Activated CD4-positive, alpha-beta T cell treated with anti-CD3 and anti-CD28 coated beads, Interleukin-2, amount 50 U/mL, for 24 hours (primary cell): ENCODE measurements at regions not wholly inside any gene's neighbourhood (a gene's known extent, or its start where the extent isn't known, plus 50 kb on each side); places are given as distances from the start of the nearest gene placed in this dataset.
"Not testable (repeated sequence)": the region's sequence is repeated elsewhere in the genome, so short reads cannot be mapped to it uniquely, and the experiment has no call there.

Experiments used
- DNase-seq, 2 donors: peaks; one replicate each; pipeline ENCODE4 v3.0.0-alpha.2; 2020; ENCODE audit warnings: low read depth in 1 of 2, low spot score in 1 of 2

DNA sequence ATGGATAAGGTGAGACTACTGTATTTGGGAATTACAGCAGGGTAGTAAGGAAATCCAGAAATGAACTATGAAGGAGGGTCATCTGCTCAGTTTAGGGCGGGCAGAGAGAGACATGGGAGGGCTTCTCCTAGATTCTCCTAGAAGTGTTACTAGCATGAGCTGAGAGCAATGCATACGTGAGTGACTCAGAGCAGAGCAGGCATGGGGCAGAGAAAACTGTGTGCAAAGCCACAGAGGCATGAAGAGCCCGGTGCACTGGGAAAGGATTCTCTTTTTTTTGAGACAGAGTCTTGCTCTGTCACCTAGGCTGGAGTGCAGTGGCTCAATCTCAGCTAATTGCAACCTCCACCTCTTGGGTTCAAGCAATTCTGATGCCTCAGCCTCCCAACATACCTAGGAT lies 116.2 kb downstream of the SOCS6 start:
- no peak for DNase-seq

DNA sequence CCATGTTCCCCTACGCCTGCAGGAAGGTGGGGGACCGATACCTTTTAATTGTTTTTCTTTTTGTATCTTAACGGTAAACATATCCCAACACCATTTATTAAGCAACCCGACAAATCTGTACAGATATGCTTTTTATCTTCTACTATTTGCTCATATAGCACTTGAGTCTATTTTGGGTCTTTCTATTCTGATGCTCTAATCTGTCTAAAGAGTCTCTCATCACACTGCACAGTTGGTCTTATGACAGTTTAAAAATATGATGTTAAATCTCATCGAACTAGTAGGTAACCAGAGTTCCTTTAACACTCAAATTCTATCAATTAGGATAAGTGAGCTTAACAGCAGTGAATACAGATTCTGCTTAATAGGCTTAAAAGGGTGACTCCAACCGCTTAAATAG lies 111.6 kb downstream of the SOCS6 start:
- DNase-seq = no peak

DNA sequence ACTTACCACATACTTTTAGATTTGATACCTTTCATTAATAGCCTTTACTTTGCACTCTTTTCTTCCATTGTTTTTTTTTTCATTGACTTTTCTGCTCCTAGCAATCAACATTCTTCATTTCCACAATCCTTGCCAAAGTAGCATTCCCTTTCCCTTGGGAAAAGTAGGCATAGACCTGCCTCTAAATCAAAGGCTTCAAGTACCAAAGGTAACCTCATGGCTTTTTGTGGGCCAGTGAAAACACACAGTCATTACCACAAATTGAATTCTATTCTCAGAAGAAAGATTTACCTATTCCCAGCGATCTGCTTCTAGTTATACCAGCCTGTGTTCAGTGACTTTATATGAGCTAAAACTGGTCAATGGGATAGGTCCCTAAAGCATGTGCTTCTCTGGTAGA lies 109.2 kb downstream of the SOCS6 start:
- DNase-seq = no peak

DNA sequence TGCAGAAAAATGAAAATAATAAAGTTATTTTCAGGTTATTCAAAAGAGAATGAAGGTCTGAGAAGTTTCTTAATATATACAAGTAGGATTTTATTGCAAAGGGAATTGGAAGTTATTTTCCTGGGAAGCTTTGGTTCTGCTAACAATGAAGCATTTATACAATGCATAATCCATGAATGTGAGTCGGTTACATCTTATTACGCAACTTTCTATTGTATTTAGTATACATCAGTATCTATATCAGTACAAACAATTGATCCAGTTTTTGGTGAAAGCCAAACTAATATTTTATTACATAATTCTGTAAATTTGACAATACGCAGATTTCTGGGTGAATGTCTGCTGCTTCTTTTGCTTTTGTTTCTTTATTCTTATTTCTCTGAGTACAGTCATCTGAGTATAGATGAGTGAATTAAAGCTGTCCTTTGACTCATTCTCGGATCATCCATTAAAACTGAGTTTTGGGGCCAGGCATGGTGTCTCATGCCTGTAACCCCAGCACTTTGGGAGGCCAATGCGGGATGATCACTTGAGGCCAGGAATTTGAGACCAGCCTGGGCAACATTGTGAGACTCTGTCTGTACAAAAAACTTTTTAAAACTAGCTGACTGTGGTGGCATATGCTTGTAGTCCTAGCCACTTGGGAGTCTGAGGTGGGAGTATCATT lies 108.5 kb downstream of the SOCS6 start:
- DNase-seq = no peak

DNA sequence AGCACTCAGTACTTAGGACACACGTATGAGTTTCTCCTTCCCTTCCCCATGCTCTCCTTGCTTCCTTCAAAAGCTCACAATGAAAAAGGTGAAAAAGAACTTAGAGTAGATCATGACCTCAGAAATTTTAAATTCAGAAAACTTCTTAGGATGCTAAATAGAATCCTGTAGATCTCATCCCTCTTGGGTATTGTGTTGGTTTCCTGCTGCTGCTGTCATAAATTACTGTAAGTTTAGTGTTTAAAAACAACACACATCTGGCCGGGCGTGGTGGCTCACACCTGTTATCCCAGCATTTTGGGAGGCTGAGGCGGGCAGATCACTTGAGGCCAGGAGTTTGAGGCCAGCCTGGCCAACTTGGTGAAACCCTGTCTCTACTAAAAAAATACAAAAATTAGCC lies 106.9 kb downstream of the SOCS6 start:
- not testable (repeated sequence) for DNase-seq

DNA sequence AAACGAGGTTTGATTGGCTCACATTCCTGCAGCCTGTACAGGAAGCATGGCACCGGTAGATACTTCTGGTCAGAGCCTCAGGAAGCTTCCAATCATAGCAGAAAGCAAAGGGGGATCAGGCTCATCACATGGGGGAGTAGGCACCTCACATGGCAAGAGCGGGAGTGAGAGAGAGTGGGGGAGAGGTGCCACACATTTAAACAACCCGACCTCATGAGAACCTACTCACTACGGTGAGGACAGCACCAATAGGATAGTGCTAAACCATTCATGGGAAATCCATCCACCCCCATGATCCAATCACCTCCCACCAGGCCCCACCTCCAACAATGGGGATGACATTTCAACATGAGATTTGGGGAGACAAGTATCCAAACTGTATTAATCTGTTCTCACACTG lies 105.8 kb downstream of the SOCS6 start:
- no peak for DNase-seq

DNA sequence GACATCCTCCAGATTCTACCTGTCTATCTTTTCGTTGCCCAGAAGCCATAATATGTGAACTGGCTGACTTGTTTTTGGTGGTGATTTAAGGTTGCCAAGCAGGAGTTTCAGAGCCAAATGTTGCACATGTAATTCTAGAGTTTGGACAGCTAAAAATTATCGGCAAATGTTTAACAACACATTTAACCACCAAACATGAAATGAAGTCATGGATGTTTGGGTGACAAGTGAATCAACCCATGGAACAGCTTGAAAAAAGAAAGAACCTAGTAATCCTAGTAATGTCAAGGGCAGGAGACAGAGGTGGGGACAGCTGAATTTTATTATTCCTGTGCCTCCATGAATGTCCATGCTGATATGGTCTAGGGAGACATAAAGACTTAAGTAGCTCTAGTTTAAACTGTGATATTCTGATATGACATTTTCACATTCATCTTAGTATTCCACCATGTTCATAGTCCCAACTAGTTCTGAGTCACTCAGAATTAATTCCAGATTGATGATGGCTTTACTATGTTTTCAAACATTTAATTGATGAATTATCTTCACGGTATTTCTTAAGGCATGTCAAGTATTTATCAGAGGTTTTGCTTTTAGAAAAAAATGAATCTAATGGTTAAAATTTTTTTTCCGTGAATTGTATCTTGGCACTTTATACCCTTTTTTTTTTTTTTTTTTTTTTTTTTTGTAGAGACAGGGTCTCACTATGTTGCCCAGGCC lies 101.7 kb downstream of the SOCS6 start:
- DNase-seq = no peak

DNA sequence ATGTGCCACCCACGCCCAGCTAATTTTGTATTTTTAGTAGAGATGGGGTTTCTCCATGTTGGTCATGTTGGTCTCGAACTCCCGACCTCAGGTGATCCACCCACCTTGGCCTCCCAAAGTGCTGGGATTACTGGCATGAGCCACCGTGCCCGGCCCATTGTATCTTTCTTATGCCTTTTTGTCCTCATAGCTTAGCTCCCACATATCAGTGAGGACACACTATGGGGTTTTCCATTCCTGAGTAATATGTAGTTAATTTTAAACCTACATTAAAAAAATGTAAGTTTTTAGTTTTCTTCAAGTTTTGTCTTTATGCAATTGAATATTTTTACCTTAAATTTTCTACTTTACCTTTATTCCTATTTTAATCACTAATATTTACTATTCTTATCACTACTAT lies 100.2 kb downstream of the SOCS6 start:
- DNase-seq = not testable (repeated sequence)

DNA sequence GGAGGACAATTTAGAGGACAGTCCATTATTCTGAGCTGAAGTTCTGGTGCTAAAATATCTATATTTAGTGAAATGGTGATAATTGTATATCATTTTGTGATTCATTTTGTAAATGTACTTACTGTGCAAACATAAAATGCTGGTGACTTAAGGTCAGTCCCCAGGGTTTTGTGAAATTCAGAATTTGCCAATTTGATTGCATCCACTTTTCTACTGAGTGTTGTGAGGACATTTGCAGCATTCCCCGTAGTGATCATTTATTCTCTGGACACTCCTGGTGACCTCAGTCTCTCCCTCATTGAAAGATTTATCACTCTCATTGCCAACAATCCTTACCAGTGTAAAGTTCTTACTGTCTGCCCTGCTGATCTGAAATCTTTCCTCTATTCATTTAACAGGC lies 98.2 kb downstream of the SOCS6 start:
- DNase-seq = no peak

DNA sequence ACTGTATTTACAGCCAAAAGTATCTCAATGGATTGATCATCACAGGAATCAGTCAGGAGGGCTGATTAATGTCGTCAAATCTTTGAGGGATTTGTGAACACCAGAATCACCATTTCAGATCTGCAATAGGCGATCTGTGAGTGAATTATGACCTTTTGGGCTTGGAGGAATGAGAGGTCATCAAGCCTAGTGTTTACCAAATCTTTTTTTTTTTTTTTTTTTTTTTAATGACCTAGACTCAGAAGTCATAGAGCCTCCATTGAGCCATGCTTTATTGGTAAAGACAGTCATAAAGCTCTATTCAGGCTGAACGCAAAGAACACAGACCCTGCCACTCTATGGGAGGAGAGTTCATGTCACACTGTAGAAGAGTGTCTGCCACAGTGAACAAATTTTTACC lies 97.7 kb downstream of the SOCS6 start:
- DNase-seq = no peak

DNA sequence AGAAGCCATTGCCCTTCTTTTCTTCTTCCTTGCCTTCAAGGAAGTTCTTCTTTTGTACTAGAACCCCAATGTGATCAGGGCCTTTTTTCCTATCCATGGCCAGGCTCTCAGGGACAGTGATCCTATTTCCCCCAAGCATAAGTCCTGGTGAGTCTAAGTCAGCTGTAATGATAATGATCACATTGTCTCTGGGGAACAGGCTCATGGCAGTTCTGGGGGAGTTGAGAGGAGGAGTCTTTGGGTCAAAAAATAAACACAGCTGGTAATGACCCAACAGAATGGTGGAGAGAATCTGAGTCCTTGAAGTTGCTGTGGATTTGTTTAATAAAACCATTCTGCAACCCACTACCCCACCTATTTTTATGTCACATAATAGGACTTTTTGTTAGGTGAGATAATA lies 96.6 kb downstream of the SOCS6 start:
- DNase-seq = no peak

DNA sequence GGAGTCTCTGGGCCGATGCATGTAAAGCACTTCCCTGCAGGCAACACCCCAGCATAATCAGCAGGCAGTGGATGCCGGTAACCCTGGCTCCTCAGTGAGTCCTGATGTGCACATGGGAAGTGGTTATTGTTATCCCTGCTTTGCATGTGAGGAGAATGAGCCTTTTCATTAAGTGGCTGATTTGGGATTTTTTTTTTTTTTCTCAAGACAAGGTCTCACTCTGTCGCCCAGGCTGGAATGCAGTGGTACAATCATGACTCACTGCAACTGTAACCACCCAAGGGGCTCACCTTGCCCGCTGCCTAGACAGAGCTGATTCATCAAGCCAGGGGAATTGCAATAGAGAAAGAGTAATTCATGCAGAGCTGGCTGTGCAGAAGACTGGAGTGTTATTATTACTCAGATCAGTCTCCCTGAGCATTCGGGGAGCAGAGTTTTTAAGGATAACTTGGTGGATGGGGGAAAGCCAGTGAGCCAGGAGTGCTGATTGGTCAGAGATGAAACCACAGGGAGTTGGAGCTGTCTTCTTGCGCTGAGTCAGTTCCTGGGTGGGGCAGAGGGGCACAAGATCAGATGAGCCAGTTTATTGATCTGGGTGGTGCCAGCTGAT lies 95.4 kb downstream of the SOCS6 start:
- no peak for DNase-seq

DNA sequence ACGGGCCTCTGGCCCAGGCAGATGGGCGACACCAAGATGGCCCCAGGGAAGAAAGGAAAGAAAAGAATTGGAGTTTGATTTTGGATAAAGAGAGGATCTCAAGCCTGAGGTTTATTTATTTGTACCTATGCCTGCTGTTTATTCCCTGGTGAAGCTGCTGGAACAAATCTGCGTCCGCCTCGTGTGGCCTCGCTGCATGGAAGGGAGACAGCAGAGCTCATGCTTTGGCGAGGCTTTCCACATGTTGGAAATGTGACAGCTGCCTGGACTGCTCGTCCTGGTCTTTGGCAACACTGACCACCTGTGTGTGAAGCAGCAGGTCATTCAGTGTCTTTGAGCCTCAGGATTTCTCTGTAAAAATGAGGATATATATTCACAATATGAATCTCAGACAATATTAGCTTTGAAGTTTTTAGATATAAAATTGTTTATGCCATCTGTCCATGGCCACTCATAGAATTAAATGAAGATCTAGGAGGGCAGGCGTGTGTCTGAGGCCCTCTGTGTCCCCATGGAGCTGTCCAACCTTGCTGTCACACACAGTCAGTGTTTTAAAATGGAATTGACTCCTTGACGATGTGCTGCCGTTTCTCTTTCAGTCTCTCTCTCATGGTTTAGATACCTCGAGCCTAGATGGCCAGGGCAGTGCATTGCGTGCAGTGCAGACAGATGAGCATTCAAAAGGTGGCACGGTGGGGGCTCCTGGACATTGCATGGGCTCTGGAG lies 94.3 kb downstream of the SOCS6 start:
- DNase-seq = no peak

DNA sequence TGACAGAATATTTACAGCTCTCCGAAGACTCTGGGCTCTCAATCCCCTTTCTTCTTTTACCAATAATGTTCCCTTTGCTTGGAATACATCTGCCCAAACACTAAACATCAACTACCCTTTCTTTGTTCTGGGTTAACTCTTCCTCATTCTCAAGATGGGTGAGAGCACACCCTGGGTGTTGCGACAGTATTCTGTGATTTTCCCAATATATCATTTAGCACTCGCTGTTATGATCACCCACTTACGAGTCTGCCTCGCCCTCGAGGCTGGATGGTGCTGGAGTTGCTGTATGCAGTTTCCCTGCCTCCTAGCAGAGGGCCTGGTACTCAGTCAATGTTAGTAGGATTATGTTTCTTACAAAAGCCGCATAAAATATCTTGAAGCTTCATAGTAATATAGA lies 93.2 kb downstream of the SOCS6 start:
- no peak for DNase-seq

DNA sequence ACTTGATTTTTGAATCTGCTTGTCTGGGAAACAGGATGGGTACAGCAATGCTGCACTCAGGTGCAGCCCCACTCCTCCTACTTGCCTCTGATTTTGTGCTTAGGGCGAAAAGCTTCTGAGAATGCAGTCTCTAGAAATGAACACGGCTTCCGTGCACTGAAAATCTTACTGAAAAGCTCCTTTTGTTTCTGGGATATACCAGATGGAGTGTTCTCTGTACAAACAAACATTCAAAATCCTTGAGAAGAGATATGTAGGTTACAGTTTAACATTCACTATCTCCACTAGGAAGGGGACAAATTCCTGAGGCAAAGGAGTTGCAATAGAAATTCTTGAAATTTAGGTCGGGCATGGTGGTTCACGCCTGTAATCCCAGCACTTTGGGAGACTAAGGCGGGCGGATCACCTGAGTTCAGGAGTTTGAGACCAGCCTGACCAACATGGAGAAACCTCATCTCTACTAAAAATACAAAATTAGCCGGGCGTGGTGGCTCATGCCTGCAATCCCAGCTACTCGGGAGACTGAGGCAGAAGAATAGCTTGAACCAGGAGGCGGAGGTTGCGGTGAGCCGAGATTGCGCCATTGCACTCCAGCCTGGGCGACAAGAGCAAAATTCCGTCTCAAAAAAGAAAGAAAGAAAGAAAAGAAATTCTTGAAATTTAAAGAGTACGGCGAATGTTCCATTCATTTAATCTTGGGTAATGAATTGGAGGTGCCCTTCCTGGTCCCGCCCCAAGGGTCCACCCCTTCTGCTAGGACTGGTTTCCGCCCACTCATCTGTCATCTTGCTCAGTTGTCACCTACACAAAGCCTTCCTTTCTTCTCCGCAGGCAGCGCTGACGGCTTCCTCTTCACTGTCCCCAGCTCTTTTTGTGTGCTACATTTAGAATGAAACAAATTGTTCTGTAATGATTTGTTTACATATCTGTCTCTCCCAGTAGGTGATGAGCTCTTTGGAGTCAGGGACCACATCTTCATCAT lies 92.4 kb downstream of the SOCS6 start:
- DNase-seq = no peak
